ENCODE measurements at regions not wholly inside any gene's neighbourhood (a gene's known extent, or its start where the extent isn't known, plus 50 kb on each side); places are given as distances from the start of the nearest gene placed in this dataset.

DNA sequence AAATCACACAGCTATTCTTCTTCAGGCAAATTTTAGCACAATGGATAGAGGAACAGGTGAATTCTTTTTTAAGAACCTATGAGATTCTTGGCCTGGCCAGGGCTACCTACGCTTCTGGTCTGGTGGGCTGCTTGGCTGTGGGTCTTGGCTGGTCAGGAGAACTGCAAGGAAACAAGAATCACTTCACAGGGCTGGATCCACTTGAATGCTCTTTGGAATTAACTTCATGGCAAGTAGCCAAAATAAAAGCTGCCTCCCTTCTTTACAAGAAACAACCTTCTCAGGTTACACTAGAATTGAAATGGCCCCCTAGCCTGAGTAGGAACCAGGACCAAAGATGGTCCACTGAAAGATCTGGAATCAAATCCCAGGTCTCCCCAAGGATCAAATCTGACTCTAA lies 519.1 kb downstream of the IQCM start:
- H3K9me3 ChIP-seq, result no peaks in the 10 kb centered on the region
- H3K4me3 ChIP-seq, result no peak overlapping the region
- intact Hi-C loops (cut with DNase I), result no loop called here
- no peak for DNase-seq
- no peaks in the 10 kb centered on the region for H3K27me3 ChIP-seq
- WGBS, 3 donors, result 59 to 65% (median 60%) methylated on average over 1 of the region's 1 CpG
- no peaks in the 10 kb centered on the region for H3K4me1 ChIP-seq (ENCODE audit: insufficient read depth)
- TF ChIP-seq POLR2A (IDR thresholded peaks at IDR 0.05) (no peak), CTCF (IDR thresholded peaks at IDR 0.05) (no peak), EP300 (IDR thresholded peaks at IDR 0.05) (no peak)
- no peaks in the 10 kb centered on the region for H3K36me3 ChIP-seq
- H3K27ac ChIP-seq, result no peak overlapping the region

- intact Hi-C loops (cut with DNase I), result no loop called here
- no peaks in the 10 kb centered on the region for H3K9me3 ChIP-seq
- no peaks in the 10 kb centered on the region for H3K36me3 ChIP-seq
- no peaks in the 10 kb centered on the region for H3K4me1 ChIP-seq (ENCODE audit: insufficient read depth)
- WGBS, 3 donors, result 79 to 91% (median 86%) methylated on average over 1 of the region's 1 CpG
- H3K4me3 ChIP-seq, result no peak overlapping the region
- H3K27me3 ChIP-seq, result no peaks in the 10 kb centered on the region
- TF ChIP-seq EP300 (IDR thresholded peaks at IDR 0.05), result no peak
- TF ChIP-seq POLR2A (IDR thresholded peaks at IDR 0.05), result no peak
- no peak for TF ChIP-seq CTCF (IDR thresholded peaks at IDR 0.05)
- H3K27ac ChIP-seq, result no peak overlapping the region
- no peak for DNase-seq
Measured at GRCh38 chr4:149296084-149296483, 519.6 kb downstream of the IQCM start.

DNA sequence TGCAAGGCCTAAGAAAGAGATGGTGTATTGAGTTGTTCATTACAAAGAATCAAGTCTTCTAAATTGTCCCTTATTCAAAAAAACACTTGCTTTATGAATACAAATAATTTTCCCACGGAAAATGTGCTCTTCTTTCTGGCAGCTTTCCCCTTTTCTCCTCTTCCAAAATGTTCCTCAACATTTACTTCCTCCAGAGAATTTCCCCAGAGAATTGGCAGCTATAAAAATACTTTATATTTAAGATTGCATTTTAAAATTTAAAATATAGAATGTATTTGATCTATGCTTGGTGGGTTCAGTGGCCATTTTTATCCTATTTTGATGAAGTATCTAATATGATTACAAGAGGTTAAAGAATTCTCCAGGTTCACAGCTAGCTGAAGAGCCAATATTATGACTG lies 521.0 kb downstream of the IQCM start:
- Histone ChIP-seq H3K9me3 (no peaks in the 10 kb centered on the region), H3K27me3 (no peaks in the 10 kb centered on the region), H3K36me3 (no peaks in the 10 kb centered on the region), H3K4me1 (ENCODE audit: insufficient read depth) (no peaks in the 10 kb centered on the region), H3K27ac (no peak overlapping the region), H3K4me3 (no peak overlapping the region)
- DNase-seq, result no peak
- intact Hi-C loops (cut with DNase I), result no loop called here
- TF ChIP-seq EP300 (IDR thresholded peaks at IDR 0.05) (no peak), CTCF (IDR thresholded peaks at IDR 0.05) (no peak), POLR2A (IDR thresholded peaks at IDR 0.05) (no peak)
- 38 to 42% (median 40%) methylated on average over 1 of the region's 1 CpG for WGBS, 3 donors

DNA sequence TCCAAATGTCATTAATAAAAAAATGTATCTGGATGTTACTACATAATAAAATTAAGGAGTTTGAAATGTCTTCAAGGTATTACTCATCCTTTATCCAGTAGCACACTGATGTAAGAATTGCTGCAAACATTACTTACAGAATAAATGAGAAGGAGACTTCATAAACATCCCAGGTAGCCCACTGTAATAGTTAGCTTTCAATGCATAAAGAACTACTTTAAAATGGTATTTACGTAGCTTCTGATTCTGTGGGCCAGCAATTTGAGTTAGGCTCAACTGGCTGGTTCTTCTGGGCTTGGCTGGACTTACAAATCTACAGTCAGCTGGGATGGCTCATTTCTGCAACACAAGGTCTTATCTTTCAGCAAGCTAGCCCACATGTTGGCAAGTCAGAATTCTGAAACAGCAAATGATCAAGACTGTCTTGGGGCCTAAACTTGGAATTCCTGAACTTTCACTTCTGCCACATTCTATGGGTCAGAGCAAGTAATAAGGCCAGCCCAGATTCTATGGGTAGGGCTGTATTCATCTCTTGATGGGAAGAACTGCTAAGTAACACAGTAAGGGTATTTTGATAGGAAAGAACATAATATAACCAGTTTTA lies 522.5 kb downstream of the IQCM start:
- TF ChIP-seq EP300 (IDR thresholded peaks at IDR 0.05) (no peak), POLR2A (IDR thresholded peaks at IDR 0.05) (no peak), CTCF (IDR thresholded peaks at IDR 0.05) (no peak)
- Histone ChIP-seq H3K27ac (no peak overlapping the region), H3K4me3 (no peak overlapping the region), H3K27me3 (no peaks in the 10 kb centered on the region), H3K4me1 (ENCODE audit: insufficient read depth) (no peaks in the 10 kb centered on the region), H3K36me3 (no peaks in the 10 kb centered on the region), H3K9me3 (no peaks in the 10 kb centered on the region)
- 44 to 92% (median 81%) methylated on average over 1 of the region's 1 CpG for WGBS, 3 donors
- intact Hi-C loops (cut with DNase I), result no loop called here
- DNase-seq, result no peak
